SU-DHL-6 (cell line): ENCODE measurements at regions not wholly inside any gene's neighbourhood (a gene's known extent, or its start where the extent isn't known, plus 50 kb on each side); places are given as distances from the start of the nearest gene placed in this dataset.

Experiments used
- H2AFZ ChIP-seq: fragments of 200-600 bp; sonication (generic); 2 replicates; pipeline ENCODE4 v1.6.1; 2014; ENCODE audit warnings: low read depth, mild to moderate bottlenecking, moderate library complexity, mixed read lengths, antibody characterized with exemption, low read length; ENCODE audit not compliant: severe bottlenecking
- H3F3A ChIP-seq: fragments of 200-600 bp; shearing (Covaris generic); 2 replicates; pipeline ENCODE4 v1.6.0; 2016; ENCODE audit warnings: antibody characterized with exemption, mild to moderate bottlenecking; ENCODE audit not compliant: insufficient read depth
- H3K27ac ChIP-seq: fragments of 200-600 bp; sonication (generic); 2 replicates; pipeline ENCODE4 v1.5.1; 2016; ENCODE audit warnings: low read depth, mild to moderate bottlenecking, low read length, moderate library complexity, mixed read lengths
- H3K27me3 ChIP-seq: fragments of 200-600 bp; sonication (generic), shearing (Covaris generic); 2 replicates; pipeline ENCODE4 v1.6.0; 2014; ENCODE audit warnings: mild to moderate bottlenecking, low read length
- H3K36me3 ChIP-seq: fragments of 200-600 bp; sonication (generic); 2 replicates; pipeline ENCODE4 v1.6.1; 2014; ENCODE audit warnings: mild to moderate bottlenecking, low read length, mixed read lengths
- H3K4me2 ChIP-seq: fragments of 300-600, 200-600 bp; shearing (Covaris generic), sonication (generic); 2 replicates; pipeline ENCODE4 v1.6.0; 2014; ENCODE audit warnings: low read length, low read depth, mild to moderate bottlenecking; ENCODE audit not compliant: poor library complexity, severe bottlenecking
- H3K4me3 ChIP-seq: fragments of 200-600 bp; sonication (generic); 2 replicates; pipeline ENCODE4 v1.5.1; 2014; ENCODE audit warnings: antibody characterized with exemption, low read length, mild to moderate bottlenecking, mixed read lengths; ENCODE audit not compliant: insufficient read depth, poor library complexity, severe bottlenecking
- H3K79me2 ChIP-seq: fragments of 200-600 bp; sonication (generic); 2 replicates; pipeline ENCODE4 v1.6.1; 2014; ENCODE audit warnings: mild to moderate bottlenecking, low read length, moderate library complexity; ENCODE audit not compliant: insufficient read depth
- H3K9ac ChIP-seq: fragments of 200-600 bp; sonication (generic); 2 replicates; pipeline ENCODE4 v1.7.0; 2014; ENCODE audit warnings: mild to moderate bottlenecking, low read length
- H3K9me2 ChIP-seq: fragments of 200-600 bp; sonication (generic); replicated peaks from 2 replicates; pipeline ENCODE4 v1.6.1; 2014; ENCODE audit warnings: low read length; ENCODE audit not compliant: insufficient read depth
- H3K9me3 ChIP-seq: fragments of 200-600 bp; sonication (generic); 2 replicates; pipeline ENCODE4 v1.6.1; 2014; ENCODE audit warnings: low read length, mixed read lengths; ENCODE audit not compliant: insufficient read depth
- H4K20me1 ChIP-seq: fragments of 200-600 bp; sonication (generic); 2 replicates; pipeline ENCODE4 v1.6.1; 2014; ENCODE audit warnings: low read depth, mild to moderate bottlenecking, antibody characterized with exemption, low read length, moderate library complexity, mixed read lengths
- EZH2phosphoT487 ChIP-seq: fragments of 200-600 bp; sonication (generic), shearing (Covaris generic); conservative IDR thresholded peaks from 2 replicates; pipeline ENCODE4 v1.6.1; 2018; ENCODE audit warnings: mild to moderate bottlenecking, antibody characterized with exemption, low read length, moderate library complexity, mixed read lengths
- TF ChIP-seq, protein P1 (sequence below): fragments of 200-600 bp; sonication (generic); IDR thresholded peaks from one replicate; pipeline ENCODE4 v1.5.1; 2017; ENCODE audit warnings: antibody characterized with exemption, mild to moderate bottlenecking, low read length, moderate library complexity; ENCODE audit not compliant: insufficient read depth, poor library complexity, severe bottlenecking

DNA sequence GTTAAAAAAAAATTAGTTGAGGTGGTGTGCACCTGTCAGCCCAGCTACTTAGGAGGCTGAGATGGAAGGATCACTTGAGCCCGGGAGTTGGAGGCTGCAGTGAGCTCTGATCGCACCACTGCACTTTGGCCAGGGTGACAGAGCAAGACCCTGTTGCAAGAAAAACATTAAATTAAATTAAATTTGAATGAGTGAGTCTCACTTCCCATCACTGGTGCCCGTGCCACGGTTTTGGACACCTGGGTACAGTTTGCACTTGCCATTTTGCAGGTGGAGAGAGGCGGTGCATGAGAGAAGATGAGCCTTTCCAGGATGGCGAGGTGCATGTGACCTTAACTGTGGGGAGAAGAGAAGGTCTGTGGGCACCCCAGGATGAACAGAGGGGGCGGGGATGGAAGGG lies 60.3 kb upstream of the ZNF536 start:
- Histone ChIP-seq H2AFZ (no peak overlapping the region), H3K4me3 (no peak overlapping the region), H3F3A (no peaks in the 10 kb centered on the region), H3K36me3 (no peaks in the 10 kb centered on the region), H3K4me2 (no peak overlapping the region), H3K9me3 (no peaks in the 10 kb centered on the region), H3K27ac (no peak overlapping the region), H4K20me1 (no peaks in the 10 kb centered on the region), H3K9ac (no peak overlapping the region), H3K79me2 (no peaks in the 10 kb centered on the region), H3K9me2 (no peaks in the 10 kb centered on the region), H3K27me3 (no peaks in the 10 kb centered on the region)
- TF ChIP-seq, protein P1, sequence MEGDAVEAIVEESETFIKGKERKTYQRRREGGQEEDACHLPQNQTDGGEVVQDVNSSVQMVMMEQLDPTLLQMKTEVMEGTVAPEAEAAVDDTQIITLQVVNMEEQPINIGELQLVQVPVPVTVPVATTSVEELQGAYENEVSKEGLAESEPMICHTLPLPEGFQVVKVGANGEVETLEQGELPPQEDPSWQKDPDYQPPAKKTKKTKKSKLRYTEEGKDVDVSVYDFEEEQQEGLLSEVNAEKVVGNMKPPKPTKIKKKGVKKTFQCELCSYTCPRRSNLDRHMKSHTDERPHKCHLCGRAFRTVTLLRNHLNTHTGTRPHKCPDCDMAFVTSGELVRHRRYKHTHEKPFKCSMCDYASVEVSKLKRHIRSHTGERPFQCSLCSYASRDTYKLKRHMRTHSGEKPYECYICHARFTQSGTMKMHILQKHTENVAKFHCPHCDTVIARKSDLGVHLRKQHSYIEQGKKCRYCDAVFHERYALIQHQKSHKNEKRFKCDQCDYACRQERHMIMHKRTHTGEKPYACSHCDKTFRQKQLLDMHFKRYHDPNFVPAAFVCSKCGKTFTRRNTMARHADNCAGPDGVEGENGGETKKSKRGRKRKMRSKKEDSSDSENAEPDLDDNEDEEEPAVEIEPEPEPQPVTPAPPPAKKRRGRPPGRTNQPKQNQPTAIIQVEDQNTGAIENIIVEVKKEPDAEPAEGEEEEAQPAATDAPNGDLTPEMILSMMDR = no peak
- no peak for TF ChIP-seq EZH2phosphoT487

DNA sequence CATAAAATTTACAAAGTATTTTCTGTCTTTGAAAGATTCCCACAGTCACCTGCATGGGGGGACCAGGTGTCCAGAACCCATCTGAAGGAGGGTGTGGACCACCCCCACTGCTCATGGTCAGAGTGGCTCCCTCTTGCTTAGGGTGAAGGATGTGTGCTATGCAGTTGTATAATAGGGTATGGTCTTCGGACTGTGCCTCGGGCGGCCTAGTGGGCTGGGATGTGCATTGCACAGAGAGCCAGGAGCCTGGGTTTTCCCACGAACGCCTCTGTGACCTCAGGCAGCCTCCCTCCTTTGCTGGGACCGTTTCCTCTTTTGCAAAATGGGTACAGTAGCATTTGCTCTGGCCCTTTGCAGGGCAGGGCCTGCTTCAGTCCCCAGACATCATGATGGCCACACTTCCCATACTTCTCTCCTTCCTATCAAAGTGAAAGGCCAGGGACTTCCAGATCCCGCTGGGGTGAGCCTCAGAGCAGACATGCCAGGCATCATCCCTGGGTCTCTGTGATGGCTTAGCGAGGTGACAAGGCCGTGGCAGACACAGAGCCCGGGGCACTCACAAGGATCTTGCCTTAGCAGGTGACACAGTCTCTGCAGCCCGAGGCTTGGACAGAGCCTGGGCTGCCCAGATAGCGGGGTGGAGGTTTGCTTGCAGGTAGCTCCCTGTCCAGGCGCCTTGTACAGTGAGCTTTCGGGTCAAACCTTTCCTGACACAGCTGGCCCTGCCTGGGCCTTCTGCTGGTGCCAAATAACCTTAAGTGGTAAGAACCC lies 59.4 kb upstream of the ZNF536 start:
- Histone ChIP-seq H3K9ac (no peak overlapping the region), H3K79me2 (no peaks in the 10 kb centered on the region), H3F3A (no peaks in the 10 kb centered on the region), H3K9me2 (no peaks in the 10 kb centered on the region), H3K27me3 (no peaks in the 10 kb centered on the region), H3K4me3 (no peak overlapping the region), H3K27ac (no peak overlapping the region), H4K20me1 (no peaks in the 10 kb centered on the region), H3K4me2 (no peak overlapping the region), H3K9me3 (no peaks in the 10 kb centered on the region), H2AFZ (no peak overlapping the region), H3K36me3 (no peaks in the 10 kb centered on the region)
- no peak for TF ChIP-seq EZH2phosphoT487
- TF ChIP-seq, protein P1 = no peak

DNA sequence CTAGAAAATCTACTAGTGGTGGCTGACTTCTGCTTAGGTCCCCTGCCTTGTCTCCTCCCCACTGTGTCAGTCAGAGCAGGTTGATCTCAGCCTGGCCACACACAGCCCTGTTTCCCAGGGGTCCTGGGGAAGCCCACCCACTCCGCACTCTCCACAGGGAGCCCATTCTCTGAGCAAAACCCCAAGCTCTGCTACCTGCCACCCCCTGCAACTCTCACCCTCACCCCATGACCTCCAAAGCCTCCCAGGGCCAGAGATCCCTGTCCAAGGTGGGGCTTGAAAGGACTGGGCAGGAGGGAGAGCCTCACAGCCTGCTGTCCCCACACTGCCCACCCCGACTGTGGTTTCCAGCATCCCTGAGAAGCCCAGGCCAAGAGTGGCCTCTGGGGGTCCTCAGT lies 58.8 kb upstream of the ZNF536 start:
- Histone ChIP-seq H3K27me3 (no peaks in the 10 kb centered on the region), H3K4me3 (no peak overlapping the region), H3K27ac (no peak overlapping the region), H4K20me1 (no peaks in the 10 kb centered on the region), H3K79me2 (no peaks in the 10 kb centered on the region), H3K9me3 (no peaks in the 10 kb centered on the region), H3F3A (no peaks in the 10 kb centered on the region), H3K9ac (no peak overlapping the region), H3K9me2 (no peaks in the 10 kb centered on the region), H2AFZ (no peak overlapping the region), H3K4me2 (no peak overlapping the region), H3K36me3 (no peaks in the 10 kb centered on the region)
- TF ChIP-seq, protein P1 = no peak
- no peak for TF ChIP-seq EZH2phosphoT487
